Forelimb muscle (tissue), 1 donor: ENCODE measurements at regions not wholly inside any gene's neighbourhood (a gene's known extent, or its start where the extent isn't known, plus 50 kb on each side); places are given as distances from the start of the nearest gene placed in this dataset.

Experiments
- DNase-seq: peaks from one replicate; pipeline ENCODE4 v3.0.0-alpha.2; 2013; ENCODE audit warnings: low read depth

DNA sequence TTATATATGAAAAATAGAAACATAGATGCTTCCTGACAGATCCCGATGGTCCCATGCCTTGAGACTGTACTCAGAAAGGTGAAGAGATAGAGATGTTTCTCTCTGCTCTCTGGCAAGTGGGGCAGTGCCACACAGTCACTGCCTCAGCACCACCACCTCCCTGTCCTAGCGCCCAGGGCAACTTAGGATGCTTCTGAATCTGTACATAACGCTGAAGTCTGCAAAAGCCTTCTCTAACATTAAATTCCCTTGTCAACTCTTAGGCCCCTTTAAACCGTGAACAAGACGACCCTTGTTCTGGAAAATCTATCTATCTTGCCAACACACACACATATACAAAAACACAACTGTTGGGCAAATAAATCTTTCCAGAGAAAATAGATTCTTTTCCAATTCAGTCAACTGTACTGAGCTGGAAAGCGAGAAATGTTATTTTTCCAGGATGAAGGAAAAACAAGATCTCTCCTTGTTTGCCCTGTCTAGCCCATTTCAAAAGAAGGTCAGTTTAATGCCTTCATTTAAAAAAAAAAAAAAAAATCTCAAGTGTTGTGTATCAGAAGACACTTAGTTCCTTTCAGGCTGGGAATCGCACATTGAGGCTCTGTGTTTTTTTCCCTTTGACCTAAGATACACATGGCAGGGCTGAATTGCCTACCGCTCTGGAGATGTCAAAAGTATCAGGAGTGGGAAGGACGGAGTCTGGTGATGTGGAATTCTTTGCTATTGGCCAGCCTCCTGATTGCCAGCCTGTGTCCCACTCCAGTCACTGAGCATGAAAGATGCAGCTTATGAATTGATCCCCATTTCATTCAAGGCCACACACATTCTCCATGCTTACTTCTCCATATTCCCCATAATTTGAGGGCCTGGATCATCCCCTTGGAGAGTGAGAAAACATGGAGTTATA lies 241.4 kb downstream of the LACC1 start:
- no peak for DNase-seq

DNA sequence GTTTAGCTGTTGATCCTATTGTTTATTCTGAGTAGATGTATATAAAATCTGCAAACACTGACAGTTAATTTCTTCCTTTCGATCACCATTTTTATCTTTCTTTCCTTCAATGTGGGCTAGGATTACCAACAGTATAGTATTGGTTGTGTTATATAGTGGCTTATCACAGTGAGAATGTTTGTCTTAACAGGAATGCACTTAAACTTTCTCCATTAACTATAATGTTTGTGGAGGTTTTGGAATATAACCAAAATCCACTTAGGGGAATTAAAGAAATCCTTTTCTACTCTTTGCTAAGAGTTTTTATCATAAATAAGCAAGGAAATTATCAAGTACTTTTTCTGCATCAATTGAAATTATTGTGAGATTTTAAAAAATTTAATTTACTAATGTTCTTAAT lies 244.6 kb downstream of the LACC1 start:
- DNase-seq = no peak

DNA sequence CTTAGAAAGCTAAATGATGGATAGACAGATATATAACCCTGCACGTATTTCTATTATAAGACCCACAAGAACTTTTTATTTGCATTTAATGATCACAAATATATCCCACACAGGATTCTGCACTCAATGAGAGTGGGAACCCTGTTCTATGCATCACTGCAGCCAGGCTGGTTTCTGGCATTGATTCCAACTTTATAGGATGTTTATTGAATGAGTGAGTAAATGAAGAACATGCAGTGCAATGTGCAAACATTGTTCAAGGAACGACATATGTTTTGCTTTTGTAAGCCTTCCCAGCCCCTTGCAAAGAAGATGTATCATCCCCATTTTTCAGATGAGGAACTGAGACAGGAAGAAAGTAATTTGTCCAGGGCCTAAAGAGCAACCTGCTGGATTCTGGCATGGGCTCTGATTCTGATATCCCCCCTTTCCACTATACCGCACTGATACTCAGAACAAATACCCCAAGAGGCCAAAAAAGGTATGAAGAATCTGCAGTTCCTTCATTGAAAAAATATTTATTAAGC lies 246.3 kb downstream of the LACC1 start:
- no peak for DNase-seq

DNA sequence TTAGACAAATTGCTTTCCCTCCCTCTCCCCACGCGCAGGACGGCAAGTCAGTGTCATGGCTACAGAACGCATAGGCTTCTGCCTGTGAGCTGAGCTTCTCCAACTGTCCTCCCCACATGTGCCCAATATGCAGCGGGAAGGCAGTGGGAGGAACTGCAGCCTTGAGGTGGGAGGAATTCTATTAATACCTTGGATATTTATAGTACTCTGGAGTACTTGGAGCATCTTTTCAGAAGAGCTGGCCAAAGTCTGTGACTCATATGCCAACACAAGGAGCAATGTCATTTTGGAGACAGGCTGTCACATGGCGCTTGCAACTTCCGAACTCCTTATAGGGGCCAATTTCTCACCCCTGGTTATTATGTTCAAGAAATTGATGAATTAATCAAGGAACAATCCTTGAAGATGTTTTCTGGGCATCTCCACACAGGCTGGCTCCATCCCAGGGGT lies 245.0 kb upstream of the SERP2 start:
- DNase-seq = no peak

DNA sequence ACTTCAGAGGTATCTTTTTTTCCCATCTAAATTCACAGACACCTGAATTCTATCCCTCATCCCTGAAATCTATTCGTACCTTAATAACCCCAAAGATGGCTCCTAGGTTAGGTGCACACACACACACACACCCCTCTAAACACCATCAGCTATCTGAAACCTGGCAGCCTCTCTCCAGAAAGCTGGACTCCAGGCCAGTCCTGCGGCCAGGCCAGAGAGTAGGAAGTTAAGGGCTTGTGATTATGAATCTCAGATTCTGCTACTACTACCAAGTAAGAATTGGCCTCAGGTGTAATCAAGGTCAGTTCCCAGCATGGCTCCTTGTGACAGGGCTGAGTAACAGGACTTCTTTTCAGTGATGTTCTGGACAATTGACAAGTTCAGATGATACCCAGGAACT lies 244.2 kb upstream of the SERP2 start:
- no peak for DNase-seq

DNA sequence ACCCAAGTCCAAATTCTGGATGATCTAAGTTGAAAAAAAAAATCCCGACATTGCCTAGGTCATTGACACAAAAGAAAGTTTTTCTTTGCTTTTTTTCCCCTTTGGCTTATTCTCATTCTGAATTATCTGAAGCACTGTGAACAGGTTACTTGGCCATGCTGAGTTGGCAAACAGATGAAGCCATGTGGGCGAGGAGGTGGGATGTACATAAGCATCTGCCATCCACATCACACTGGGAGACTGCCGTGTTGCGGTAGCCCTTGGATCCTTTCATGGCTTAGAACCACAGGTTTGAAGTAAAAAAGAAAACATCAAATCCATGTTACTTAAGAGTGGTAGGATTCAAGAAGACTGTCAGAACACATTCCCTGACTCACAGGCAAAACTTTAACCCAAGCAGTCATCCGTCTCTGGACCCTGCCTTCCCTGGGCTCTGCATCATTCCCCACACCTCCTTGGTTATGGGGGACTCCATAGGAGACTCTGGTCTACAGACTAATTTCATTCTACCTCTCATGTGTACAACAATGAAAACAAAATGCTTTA lies 242.5 kb upstream of the SERP2 start:
- no peak for DNase-seq

DNA sequence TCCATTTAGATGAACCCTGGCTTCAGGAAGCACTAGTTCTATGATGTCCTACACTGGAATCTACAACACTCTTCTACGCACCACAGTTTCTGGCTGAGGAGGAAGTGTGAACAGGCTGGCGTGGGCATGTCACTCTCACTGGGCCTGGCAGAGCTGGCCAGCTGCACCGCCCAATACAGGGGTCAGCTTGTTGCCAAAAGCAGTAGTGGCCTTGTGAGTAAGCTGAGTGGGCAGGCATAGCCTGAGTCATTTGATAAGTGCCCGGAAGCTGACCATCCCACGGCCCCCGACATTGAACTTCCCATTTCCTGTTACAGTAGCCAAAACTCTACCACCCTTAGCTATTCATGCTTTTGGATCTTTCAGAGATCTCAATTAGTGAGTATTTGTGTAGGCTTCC lies 240.9 kb upstream of the SERP2 start:
- DNase-seq = no peak

DNA sequence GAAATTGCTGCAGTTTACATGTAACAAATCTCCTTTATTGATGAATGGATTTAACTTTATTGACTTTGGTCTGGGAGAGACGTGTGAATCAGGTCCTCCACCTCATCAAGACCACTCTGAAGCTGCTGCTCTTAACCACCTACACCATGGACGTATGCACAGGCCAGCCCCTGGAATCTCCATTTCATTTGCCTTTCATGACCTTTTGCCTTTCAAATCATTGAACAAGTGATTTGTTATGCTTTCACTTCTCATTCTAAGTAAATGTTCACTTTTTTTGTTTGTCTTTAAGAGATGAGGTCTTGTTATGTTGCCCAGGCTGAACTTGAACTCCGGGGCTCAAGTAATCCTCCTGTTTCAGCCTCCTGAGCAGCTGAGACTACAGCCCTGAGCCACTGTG lies 240.0 kb upstream of the SERP2 start:
- DNase-seq = no peak

DNA sequence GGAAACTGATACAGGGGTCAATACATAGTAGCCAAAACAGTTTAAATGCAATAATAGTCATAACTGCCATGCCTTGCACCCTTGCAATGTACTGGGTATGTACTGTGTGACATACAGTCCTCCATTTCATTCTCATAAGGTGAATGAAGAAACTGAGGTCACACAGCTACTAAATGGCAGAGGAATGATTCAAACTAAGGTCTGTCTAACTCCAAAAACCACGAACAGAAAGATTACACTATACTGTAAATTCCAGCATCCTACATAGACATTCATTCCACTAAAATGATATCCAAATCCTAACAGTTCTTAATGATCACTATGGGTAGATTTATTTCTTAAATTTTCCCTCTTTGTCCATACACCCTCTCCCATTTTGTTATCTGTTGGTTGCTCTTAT lies 238.1 kb upstream of the SERP2 start:
- DNase-seq = no peak

DNA sequence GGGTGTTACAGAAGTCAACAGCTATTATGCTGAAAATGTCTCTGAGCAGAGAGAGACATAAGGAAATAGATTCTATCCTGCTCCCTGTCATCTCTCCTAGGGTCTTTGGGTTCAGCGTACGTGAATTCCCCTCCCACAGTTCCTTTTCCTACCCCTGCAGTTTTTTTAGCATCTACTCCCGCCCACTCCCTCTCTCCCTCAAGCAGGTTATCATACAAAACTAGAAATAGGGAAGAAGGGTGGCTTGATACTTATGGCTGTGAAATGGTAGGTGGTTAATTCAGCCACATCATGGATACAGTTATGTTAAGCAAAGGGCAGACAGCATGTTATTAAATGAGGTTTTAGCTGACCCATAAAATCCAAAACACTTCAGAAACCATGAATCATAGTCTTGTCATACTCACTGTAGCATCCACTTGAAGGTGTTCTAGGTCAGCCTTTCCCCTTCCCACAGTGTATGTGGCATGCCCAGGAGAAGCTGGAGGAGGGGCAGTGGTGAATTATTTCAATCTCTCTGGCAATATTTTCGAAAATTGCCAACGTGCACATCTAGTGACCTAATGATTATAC lies 236.8 kb upstream of the SERP2 start:
- DNase-seq = no peak

DNA sequence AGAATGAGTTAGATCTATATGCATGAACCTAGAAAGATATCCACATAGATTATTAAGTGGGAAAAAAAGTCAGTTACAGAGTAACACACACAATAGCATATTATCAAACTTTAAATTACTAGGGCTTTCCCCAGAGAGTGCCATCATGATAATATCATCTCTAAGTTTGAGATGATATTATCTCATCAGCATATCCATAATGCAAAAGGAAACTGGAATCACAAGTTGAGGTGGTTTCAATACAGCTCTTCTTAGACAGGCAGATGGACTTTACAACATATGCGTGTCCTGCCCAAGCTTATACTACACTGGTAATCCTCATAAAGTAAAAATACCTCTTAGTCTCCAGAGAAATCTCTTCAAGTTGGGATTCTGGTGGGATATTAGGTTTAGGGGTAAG lies 236.2 kb upstream of the SERP2 start:
- no peak for DNase-seq

DNA sequence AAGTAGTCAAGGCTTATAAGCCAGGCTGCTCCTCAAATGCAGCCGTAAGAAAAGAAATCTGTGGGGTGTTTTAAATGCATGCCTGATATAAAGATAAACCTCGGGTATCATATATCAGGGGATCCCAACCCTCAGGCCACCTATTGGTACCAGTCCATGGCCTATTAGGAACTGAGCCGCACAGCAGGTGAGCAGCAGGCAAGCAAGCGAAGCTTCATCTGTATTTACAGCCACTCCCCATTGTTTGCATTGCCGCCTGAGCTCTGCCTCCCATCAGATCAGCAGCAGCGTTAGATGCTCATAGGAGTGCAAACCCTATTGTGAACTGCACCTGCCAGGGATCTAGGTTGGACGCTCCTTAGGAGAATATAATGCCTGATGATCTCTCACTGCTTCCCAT lies 233.5 kb upstream of the SERP2 start:
- no peak for DNase-seq

DNA sequence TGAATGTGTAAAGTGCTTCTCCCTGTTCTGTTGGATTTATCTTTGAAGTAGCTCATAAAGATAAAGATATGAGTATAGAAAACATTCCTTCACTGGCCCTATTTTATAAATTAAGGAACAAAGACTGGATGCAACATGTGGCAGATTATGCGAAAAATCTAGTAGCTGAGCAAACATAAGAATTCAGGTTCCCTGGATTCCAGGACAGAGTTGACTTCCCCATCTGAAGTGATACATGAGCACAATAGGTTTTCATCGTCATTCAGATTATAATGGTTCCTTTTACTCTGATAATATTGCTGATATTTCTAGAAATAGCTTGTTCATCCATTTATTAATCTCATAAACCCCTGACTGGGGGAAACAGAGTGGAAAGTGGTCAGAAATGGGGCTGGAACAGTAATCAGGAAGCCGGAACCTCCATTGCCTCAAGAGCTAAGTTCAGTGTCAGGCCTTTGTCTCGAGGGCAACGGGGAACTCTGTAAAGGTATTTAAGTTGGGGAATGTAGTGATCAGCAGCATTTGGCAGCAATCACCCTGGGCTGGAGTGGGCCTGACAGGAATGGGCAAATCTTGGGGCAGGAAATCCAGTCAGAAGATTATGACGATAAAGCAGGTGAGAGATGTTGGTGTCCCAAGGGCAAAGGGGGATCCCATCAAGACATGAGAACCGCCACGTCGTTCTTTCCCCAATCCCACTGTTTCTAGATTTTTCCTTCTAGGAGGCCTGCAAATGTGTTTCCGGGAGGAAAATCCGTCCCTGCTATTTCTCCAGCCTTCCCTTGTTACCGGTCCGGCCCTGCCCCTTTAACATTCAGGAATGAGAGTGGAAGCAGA lies 232.5 kb upstream of the SERP2 start:
- DNase-seq = no peak

DNA sequence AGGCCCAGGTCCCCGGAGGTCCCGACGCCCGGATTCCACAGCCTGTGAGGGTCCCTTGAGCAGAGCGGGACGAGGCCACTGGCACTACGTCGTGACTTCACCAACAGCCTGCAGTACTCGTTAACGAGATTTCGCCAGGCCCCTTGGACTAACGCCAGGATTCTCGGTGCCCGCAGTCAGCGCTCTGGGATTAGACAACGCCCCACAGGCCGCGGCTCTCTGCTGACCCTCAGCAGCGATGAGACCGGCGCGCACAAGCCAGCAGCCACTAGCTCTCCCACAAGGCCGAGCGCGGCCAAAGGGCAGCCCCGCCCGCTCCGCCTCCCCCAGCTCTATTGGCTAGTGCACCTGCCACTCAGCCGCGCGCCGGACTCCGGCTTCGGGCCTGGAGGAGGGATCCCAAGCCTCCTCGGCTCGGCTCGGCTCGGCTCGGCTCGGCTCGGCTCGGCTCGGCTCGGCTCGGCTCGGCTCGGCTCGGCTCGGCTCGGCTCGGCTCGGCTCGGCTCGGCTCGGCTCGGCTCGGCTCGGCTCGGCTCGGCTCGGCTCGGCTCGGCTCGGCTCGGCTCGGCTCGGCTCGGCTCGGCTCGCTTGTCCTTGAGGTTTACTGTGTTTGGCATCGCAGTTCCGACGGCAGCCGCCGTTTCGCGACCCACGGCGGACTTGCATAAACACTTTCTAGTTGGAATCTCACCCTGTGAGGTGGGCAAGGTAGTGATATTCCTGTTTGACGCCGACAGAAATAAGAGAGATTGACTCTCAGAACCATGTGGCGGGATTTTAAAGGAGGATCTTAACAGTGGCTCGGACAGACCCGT lies 231.7 kb upstream of the SERP2 start:
- DNase-seq = peak; percentile 49

DNA sequence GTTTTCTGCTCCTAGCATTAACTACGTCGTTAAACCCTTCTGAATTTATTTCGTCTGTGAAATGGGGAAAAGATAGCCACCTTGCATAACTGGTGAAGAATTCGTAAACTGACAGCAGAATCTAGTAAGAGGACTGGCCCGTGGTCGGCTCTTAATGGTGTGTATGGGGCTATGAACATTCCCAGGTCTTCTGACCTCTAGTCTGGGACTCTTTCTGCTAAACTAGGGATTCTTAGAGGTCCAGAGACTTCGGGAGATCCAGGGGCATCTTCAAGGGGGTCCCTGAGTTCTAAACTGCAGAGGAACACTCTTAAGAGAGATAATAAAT lies 231.1 kb upstream of the SERP2 start:
- no peak for DNase-seq

DNA sequence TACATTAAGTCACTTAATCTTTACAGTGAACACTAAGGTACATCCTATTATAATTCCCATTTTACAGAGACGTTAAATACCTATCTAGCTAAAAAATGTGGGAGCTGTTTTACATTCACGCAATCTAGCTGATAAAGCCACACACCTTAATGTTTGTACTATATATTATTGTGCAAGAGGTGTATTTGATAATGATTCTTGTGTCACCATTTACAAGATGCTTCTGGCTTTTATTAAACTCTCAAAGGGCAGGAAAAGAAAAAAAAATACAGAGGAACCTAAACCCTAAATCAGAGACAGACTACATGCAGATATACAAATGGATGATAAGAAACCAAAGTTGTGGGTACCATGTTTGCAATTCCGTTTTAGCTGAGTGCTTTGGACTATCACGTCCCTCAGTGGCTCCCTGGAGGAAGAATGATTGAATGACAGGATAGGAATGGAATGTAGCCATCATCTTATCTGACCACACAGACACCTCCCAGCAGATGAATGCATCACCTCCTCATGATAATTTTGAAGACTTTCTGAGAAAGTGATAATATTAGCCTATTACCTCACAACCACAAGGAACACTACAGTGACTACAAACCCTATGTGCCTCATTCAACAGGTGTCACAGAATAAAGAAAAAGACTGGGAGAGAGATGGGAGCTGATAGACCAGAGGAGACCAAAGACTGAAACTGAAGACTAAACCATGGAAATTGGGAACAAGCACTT lies 230.5 kb upstream of the SERP2 start:
- DNase-seq = no peak

DNA sequence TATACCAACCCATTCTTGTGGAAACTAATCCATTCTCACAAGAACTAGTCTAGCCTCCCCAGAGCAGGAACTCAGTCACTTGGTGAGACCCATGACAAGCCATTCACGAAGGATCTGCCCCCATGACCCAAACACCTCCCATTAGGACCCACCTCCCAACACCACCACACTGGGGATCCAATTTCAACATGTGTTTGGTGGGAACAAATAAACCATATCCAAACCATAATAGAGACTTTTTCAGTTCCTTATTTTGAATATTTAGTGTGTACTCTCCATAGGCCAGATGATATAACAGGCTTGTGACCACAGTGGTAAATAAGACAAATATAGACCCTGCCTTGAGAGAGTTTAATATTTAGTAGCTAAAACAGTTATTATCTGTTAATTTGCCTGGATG lies 227.5 kb upstream of the SERP2 start:
- DNase-seq = no peak

DNA sequence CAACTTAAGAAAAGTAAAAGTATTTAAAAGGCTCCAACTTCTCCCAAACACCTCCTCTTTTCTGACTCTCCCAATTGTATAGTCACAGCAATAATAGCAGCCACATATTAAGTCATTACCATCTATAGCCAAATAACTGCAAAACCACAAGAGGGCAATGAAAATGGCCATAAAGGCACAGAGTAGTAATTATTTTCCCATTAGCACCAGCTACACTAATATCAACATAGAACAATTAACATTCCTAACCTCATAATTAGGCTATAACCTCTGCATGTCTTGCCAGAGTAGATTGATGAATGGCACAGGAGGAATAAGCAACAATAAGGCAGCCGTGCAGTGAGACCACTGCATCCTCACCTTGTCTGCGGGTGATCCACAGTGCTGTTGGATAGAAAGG lies 226.4 kb upstream of the SERP2 start:
- no peak for DNase-seq

DNA sequence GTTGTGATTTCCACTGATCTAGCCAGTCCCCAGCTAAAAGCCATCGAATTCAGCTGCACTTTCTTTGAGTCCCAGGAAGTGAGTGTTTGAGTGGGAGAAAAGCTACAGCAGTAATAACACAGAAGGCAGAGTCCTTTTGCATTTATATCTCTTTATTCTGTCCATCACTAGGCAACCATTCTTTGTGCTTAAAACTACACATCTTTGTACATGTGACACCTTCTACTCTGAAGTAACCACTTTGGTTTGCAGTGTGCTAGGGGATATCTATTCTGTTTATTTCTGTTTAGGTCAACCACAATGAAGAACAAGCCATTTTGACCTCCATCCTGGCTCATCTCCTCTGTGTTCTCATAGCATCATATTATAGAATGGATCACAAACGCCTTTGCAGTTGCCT lies 226.0 kb upstream of the SERP2 start:
- no peak for DNase-seq

DNA sequence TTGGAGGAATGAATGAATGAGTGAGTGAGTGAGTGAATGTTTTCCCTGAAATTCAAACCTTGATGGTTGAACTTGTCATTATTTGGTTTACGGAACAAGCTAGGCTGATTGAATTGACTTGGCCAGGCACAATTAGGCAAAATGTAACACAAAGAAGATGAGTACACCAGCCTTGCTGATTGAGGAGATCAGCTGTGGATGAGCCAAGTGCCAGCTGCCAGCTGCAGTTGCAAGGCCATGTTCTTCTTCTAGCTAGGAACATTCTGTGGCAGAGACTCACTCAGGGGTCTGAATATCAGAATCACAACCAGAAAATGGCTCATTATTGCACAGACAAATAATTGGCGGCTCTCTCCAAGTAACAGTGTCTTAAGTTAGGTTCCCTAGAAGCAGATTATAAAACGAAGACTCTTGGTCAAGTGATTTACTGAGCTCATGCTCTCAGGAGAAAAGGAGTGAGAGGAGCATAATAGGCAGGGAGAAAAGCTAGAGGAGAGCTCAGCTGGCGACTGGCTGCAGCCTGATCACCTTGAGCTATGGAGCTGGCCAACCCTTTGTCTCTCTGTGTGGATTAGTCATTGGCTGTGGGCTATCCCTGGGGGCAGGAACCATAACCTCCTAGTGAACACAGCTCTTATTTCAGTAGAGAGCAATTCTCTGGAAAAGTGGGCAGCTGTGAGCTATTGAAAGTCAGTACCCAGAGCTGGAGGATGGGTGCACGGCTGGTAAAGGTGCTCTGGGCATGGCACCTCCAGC lies 225.3 kb upstream of the SERP2 start:
- no peak for DNase-seq
